Suprapubic skin (tissue), 4 donors: ENCODE measurements at regions not wholly inside any gene's neighbourhood (a gene's known extent, or its start where the extent isn't known, plus 50 kb on each side); places are given as distances from the start of the nearest gene placed in this dataset.

Experiments used
- CTCF ChIP-seq, 2 donors: fragments of 200-600 bp in 1 of 2; fragments of 450-650 bp in 1 of 2; sonication (generic) in 1 of 2; IDR thresholded peaks; one replicate each; pipeline ENCODE4 v1.5.1; 2016 to 2019; ENCODE audit warnings: antibody characterized with exemption in 2 of 2, mild to moderate bottlenecking in 1 of 2, moderate library complexity in 1 of 2
- EP300 ChIP-seq: sonication (generic); formaldehyde crosslinking; IDR thresholded peaks from one replicate; pipeline ENCODE4 v1.6.1; 2017; ENCODE audit warnings: antibody characterized with exemption
- POLR2AphosphoS5 ChIP-seq, 3 donors: sonication (generic); formaldehyde crosslinking; IDR thresholded peaks; one replicate each; pipeline ENCODE4 v1.6.1; 2017; ENCODE audit warnings: antibody characterized with exemption in 3 of 3

DNA sequence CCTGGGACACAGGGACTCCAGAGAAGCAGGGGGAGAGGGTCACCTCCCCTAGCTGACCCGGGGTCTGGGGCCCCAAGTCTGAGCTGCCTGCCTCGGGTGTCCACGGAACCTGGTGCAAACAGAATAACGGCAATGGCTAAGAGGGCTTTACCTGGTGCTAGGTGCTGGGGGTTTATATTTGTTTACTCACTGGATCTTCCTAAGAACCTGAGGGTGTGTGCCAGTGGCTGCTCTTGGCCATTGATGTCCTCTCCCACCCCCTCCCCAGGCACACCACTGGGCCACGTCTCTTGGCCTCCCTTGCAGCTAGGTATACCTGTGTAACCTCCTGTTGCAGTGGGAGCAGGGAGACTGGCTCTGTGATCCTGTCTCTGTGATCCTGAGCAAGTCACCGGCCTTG is 157.9 kb upstream of the MLN start:
- TF ChIP-seq CTCF (IDR thresholded peaks at IDR 0.05), result no peak
- no peak for TF ChIP-seq EP300
- no peak for TF ChIP-seq POLR2AphosphoS5 (IDR thresholded peaks at IDR 0.05)
